OCI-LY3 (cell line): ENCODE measurements at regions not wholly inside any gene's neighbourhood (a gene's known extent, or its start where the extent isn't known, plus 50 kb on each side); places are given as distances from the start of the nearest gene placed in this dataset.

ENCODE experiments used
- H2AFZ ChIP-seq: fragments of 200-600, 300-600 bp; shearing (Covaris generic); 2 replicates; pipeline ENCODE4 v1.6.0; 2014; ENCODE audit warnings: antibody characterized with exemption, low read depth, low read length
- H3K27ac ChIP-seq: fragments of 200-600, 300-600 bp; sonication (generic); 2 replicates; pipeline ENCODE4 v1.5.1; 2014; ENCODE audit warnings: mild to moderate bottlenecking, low read length, moderate library complexity, mixed read lengths
- H3K27me3 ChIP-seq: fragments of 200-600, 300-600 bp; sonication (generic); 2 replicates; pipeline ENCODE4 v1.6.1; 2014; ENCODE audit warnings: low read depth, low read length, mixed read lengths
- H3K36me3 ChIP-seq: fragments of 200-600, 300-600 bp; sonication (generic); replicated peaks from 2 replicates; pipeline ENCODE3; 2014; ENCODE audit warnings: low read depth, low read length, mixed read lengths
- H3K4me1 ChIP-seq: fragments of 300-600, 200-600 bp; sonication (generic); 2 replicates; pipeline ENCODE4 v1.6.1; 2014; ENCODE audit warnings: low read length, mixed read lengths
- H3K4me2 ChIP-seq: fragments of 200-600, 300-600 bp; sonication (generic); 2 replicates; pipeline ENCODE4 v1.6.1; 2014; ENCODE audit warnings: low read length, mixed read lengths
- H3K4me3 ChIP-seq: fragments of 300-600, 200-600 bp; sonication (generic); 2 replicates; pipeline ENCODE4 v1.5.1; 2014; ENCODE audit warnings: antibody characterized with exemption, mild to moderate bottlenecking, low read length, moderate library complexity
- H3K79me2 ChIP-seq: fragments of 300-600, 200-600 bp; shearing (Covaris generic); 2 replicates; pipeline ENCODE4 v1.6.1; 2014; ENCODE audit warnings: mild to moderate bottlenecking, low read length, mixed read lengths
- H3K9ac ChIP-seq: fragments of 300-600, 200-600 bp; shearing (Covaris generic); 2 replicates; pipeline ENCODE4 v1.6.0; 2014; ENCODE audit warnings: mild to moderate bottlenecking, low read length, moderate library complexity
- H3K9me3 ChIP-seq: fragments of 200-600, 300-600 bp; shearing (Covaris generic); 2 replicates; pipeline ENCODE4 v1.6.1; 2014; ENCODE audit warnings: low read length, mixed read lengths; ENCODE audit not compliant: insufficient read depth
- H4K20me1 ChIP-seq: fragments of 200-600, 300-600 bp; sonication (generic); 2 replicates; pipeline ENCODE4 v1.6.1; 2016; ENCODE audit warnings: low read length, mixed read lengths; ENCODE audit not compliant: insufficient read depth
- CTCF ChIP-seq: fragments of 200-600, 300-600 bp; sonication (generic); IDR thresholded peaks from 2 replicates; pipeline ENCODE4 v1.5.1; 2014; ENCODE audit warnings: antibody characterized with exemption, low read length, low read depth
- EZH2phosphoT487 ChIP-seq: fragments of 200-600 bp; shearing (Covaris generic); IDR thresholded peaks from 2 replicates; pipeline ENCODE4 v1.6.1; 2018; ENCODE audit warnings: antibody characterized with exemption, mixed run types, low read depth

GRCh38 chr2:120677221-120677620, 58.4 kb upstream of the GLI2 start:
- TF ChIP-seq EZH2phosphoT487 (no peak), CTCF (no peak)

DNA sequence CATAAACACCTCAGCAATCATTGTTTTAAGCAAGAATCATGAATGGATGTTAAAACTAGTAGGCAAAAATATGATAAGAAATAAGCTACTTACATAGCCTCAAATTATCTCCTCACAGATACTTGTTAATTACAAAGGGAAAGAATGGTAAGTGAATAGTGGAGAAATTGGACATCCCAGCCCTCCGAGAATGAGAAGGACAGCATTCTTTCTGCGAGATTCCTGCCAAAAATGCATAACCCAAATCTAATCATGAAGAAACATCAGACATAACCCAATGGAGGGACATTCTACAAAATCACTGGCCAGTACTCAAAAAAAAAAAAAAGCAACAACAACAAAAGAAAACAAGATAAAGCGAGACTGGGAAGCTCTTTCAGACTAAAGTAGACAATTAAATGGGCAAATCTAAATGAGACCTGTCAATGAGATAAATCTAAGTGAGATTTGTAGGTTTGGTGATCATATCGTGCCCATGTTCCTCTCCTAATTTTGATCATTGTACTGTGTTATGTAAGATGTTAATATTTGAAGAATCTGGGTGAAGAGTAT, 57.9 kb upstream of the GLI2 start:
- H3K36me3 ChIP-seq: no peaks in the 10 kb centered on the region
- H3K4me1 ChIP-seq: no peaks in the 10 kb centered on the region
- no peak overlapping the region for H3K4me2 ChIP-seq
- no peaks in the 10 kb centered on the region for H3K9me3 ChIP-seq
- no peak overlapping the region for H3K4me3 ChIP-seq
- no peak overlapping the region for H3K9ac ChIP-seq
- H3K27me3 ChIP-seq: peaks cover 19% of the 10 kb centered on the region; the same call in 1 of the 2 replicates
- H4K20me1 ChIP-seq: no peaks in the 10 kb centered on the region
- no peak overlapping the region for H2AFZ ChIP-seq
- no peak overlapping the region for H3K27ac ChIP-seq
- TF ChIP-seq CTCF: no peak
- no peak for TF ChIP-seq EZH2phosphoT487
- no peaks in the 10 kb centered on the region for H3K79me2 ChIP-seq

More at GRCh38 chr2:120677221-120677620, 58.4 kb upstream of the GLI2 start:
- Histone ChIP-seq H4K20me1 (no peaks in the 10 kb centered on the region), H3K9me3 (no peaks in the 10 kb centered on the region), H3K4me3 (no peak overlapping the region), H3K79me2 (no peaks in the 10 kb centered on the region), H2AFZ (no peak overlapping the region), H3K27ac (no peak overlapping the region), H3K9ac (no peak overlapping the region), H3K4me2 (no peak overlapping the region), H3K36me3 (no peaks in the 10 kb centered on the region), H3K4me1 (no peaks in the 10 kb centered on the region), H3K27me3 (peaks cover 19% of the 10 kb centered on the region; the same call in 1 of the 2 replicates)

GRCh38 chr2:120678251-120678650, 57.4 kb upstream of the GLI2 start:
- Histone ChIP-seq H3K36me3 (no peaks in the 10 kb centered on the region), H4K20me1 (no peaks in the 10 kb centered on the region), H3K79me2 (no peaks in the 10 kb centered on the region), H3K27ac (no peak overlapping the region), H3K4me2 (no peak overlapping the region), H3K9me3 (no peaks in the 10 kb centered on the region), H2AFZ (no peak overlapping the region), H3K27me3 (peaks cover 19% of the 10 kb centered on the region; the same call in 1 of the 2 replicates), H3K9ac (no peak overlapping the region), H3K4me1 (no peaks in the 10 kb centered on the region), H3K4me3 (no peak overlapping the region)
- TF ChIP-seq CTCF (no peak), EZH2phosphoT487 (no peak)

DNA sequence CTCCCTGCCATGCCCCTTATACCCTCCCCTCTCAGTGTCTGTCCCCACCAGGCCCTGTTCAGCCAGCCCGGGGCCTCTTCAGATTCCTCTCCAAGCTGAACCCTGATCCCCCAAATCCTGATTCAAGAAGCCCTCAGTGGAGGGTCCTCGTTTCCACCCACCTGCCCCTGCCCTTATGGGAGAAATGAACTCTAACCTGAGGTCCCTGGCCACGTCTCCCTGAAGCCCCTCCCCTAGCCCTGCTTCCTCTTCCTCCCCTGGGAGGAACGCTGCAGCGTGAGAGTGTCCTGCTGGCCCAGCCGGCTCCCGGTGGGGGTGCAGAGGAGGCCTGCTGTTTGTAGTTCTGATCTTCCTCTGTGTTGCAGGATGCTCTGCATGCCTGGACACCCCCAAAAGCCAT, 56.7 kb upstream of the GLI2 start:
- Histone ChIP-seq H3K79me2 (no peaks in the 10 kb centered on the region), H3K4me2 (no peak overlapping the region), H3K27me3 (peaks cover 19% of the 10 kb centered on the region; the same call in 1 of the 2 replicates), H2AFZ (no peak overlapping the region), H3K4me3 (no peak overlapping the region), H3K4me1 (no peaks in the 10 kb centered on the region), H3K9ac (no peak overlapping the region), H3K36me3 (no peaks in the 10 kb centered on the region), H3K9me3 (no peaks in the 10 kb centered on the region), H3K27ac (no peak overlapping the region), H4K20me1 (no peaks in the 10 kb centered on the region)
- TF ChIP-seq CTCF (no peak), EZH2phosphoT487 (no peak)
